Transverse colon (tissue), 3 donors: ENCODE measurements at regions not wholly inside any gene's neighbourhood (a gene's known extent, or its start where the extent isn't known, plus 50 kb on each side); places are given as distances from the start of the nearest gene placed in this dataset.

Experiments
- EP300 ChIP-seq: sonication (generic); formaldehyde crosslinking; IDR thresholded peaks from one replicate; pipeline ENCODE4 v1.6.1; 2017; ENCODE audit warnings: antibody characterized with exemption, low read depth
- TF ChIP-seq, protein P1 (sequence below), 5 experiments: fragments of 200-600 bp in 3 of 5; fragments of 450-650 bp in 2 of 5; sonication (generic) in 3 of 5; IDR thresholded peaks; 1 replicate in 2 of 5; 2 replicates in 3 of 5; pipeline ENCODE4 v1.5.1; 2016 to 2017; ENCODE audit warnings: antibody characterized with exemption in 5 of 5, inconsistent platforms in 3 of 5, mild to moderate bottlenecking in 2 of 5, moderate library complexity in 1 of 5

DNA sequence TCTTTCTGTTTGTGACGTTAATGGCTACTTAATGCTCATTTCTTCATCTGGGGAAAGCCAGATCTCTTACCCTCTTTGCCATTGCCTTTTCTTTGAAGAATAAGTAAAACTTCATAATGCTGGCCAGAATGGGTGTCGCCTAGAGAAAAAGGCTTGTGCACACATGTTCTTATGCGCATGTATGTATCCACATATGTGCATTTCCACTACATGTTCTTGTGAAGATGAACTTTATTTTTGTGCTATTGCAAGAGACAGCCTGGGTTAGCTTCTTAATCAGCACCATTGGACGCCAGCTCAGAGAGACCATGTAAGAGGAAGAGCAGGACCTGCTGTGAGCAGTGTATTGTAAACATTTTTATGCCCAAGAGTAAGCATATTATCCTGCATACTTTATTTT, 178.7 kb downstream of the SPRY1 start:
- TF ChIP-seq, protein P1, sequence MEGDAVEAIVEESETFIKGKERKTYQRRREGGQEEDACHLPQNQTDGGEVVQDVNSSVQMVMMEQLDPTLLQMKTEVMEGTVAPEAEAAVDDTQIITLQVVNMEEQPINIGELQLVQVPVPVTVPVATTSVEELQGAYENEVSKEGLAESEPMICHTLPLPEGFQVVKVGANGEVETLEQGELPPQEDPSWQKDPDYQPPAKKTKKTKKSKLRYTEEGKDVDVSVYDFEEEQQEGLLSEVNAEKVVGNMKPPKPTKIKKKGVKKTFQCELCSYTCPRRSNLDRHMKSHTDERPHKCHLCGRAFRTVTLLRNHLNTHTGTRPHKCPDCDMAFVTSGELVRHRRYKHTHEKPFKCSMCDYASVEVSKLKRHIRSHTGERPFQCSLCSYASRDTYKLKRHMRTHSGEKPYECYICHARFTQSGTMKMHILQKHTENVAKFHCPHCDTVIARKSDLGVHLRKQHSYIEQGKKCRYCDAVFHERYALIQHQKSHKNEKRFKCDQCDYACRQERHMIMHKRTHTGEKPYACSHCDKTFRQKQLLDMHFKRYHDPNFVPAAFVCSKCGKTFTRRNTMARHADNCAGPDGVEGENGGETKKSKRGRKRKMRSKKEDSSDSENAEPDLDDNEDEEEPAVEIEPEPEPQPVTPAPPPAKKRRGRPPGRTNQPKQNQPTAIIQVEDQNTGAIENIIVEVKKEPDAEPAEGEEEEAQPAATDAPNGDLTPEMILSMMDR (IDR thresholded peaks at IDR 0.05), result no peak
- TF ChIP-seq EP300, result no peak
